AG09309 (cell line): ENCODE measurements at regions not wholly inside any gene's neighbourhood (a gene's known extent, or its start where the extent isn't known, plus 50 kb on each side); places are given as distances from the start of the nearest gene placed in this dataset.
A peak's percentile ranks its signal among the peaks of the same experiment; 100 is the strongest.
"Not testable (repeated sequence)": the region's sequence is repeated elsewhere in the genome, so short reads cannot be mapped to it uniquely, and the experiment has no call there.

ENCODE experiments used
- DNase-seq: peaks from one replicate; pipeline ENCODE4 v3.0.0-alpha.2; 2010; ENCODE audit warnings: low read depth
- H3K4me3 ChIP-seq: 2 replicates; pipeline ENCODE4 v1.5.1; 2011; ENCODE audit warnings: mild to moderate bottlenecking, low read depth, low read length, moderate library complexity; ENCODE audit not compliant: control insufficient read depth
- TF ChIP-seq, protein P1 (sequence below): IDR thresholded peaks from 2 replicates; pipeline ENCODE4 v1.5.1; 2011; ENCODE audit warnings: mild to moderate bottlenecking, low read depth, low read length, inconsistent platforms; ENCODE audit not compliant: insufficient read depth, control insufficient read depth; ENCODE audit errors: missing control alignments

GRCh38 chr4:33837043-33837838, 2407.1 kb downstream of the ARAP2 start:
- H3K4me3 ChIP-seq: no peak overlapping the region
- TF ChIP-seq, protein P1, sequence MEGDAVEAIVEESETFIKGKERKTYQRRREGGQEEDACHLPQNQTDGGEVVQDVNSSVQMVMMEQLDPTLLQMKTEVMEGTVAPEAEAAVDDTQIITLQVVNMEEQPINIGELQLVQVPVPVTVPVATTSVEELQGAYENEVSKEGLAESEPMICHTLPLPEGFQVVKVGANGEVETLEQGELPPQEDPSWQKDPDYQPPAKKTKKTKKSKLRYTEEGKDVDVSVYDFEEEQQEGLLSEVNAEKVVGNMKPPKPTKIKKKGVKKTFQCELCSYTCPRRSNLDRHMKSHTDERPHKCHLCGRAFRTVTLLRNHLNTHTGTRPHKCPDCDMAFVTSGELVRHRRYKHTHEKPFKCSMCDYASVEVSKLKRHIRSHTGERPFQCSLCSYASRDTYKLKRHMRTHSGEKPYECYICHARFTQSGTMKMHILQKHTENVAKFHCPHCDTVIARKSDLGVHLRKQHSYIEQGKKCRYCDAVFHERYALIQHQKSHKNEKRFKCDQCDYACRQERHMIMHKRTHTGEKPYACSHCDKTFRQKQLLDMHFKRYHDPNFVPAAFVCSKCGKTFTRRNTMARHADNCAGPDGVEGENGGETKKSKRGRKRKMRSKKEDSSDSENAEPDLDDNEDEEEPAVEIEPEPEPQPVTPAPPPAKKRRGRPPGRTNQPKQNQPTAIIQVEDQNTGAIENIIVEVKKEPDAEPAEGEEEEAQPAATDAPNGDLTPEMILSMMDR: no peak
- peak; percentile 23 for DNase-seq

- no peak for DNase-seq
- TF ChIP-seq, protein P1: no peak
- H3K4me3 ChIP-seq: no peak overlapping the region
Measured at GRCh38 chr4:33841120-33841519, 2403.2 kb downstream of the ARAP2 start.

DNA sequence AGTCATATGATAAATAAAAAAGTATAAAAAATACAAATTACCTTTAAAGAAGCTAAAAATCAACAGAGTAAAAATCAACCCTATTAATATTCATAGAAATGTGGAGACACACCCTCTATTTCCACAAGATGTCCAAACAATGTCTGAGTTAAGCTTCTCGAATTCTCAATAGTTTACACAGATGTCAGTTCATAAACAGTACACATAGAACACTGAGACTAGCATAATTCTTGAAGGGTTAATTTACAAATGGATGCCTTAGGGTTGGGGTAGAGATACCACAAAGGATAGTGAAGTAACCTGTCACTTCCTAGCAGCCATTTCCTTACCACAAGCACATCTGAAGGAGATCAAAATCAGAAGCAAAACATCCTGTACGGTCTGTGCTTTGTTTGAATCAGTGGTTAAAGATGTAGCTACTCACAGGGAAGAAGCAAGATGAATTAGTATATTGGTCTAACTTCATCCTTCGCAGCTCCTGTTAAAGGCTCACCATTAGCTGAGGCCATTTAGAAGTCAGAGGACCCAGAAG, 2393.9 kb downstream of the ARAP2 start:
- DNase-seq: no peak
- TF ChIP-seq, protein P1: no peak
- no peak overlapping the region for H3K4me3 ChIP-seq

DNA sequence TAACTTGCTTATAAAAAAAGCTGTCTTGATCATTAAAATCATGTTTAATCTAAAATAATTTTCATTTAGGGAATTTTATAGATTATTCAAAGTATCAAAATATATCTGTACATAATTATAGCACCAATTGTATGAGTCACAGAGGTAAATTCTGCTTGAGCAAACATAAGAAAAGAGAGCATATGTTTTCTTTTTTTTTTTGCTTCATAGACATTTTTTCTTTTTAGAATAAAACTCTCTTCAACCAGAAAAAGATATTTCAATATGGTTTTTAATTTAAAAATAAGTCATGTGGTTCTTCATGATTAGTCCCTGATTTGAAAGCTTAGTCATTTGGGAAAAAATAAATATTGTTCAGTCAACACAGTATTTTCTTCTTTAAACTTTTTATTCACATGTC, 2390.6 kb downstream of the ARAP2 start:
- DNase-seq, H3K4me3 ChIP-seq: not testable (repeated sequence)

GRCh38 chr4:33864290-33864859, 2379.9 kb downstream of the ARAP2 start:
- H3K4me3 ChIP-seq: no peak overlapping the region
- TF ChIP-seq, protein P1: no peak
- no peak for DNase-seq

DNA sequence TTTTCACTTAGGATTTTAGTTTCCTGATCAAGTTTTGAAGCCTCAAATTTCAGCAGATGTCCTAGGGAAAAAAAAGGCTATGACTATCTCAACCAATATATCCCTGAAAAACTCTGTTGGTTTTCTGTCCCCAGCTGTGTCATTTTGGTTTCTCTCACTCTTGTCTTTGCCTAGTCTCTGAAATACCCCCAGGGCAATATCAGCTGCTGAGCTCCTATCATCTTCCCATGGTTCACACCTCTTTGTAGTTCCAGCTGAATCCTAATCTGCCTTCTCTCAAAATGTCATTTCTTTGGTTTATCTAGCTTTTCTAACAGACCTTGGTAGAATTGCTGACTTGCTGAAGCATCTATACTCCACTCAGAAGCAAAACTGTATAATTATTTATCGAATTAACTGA, 2370.5 kb downstream of the ARAP2 start:
- TF ChIP-seq, protein P1: no peak
- no peak for DNase-seq
- no peak overlapping the region for H3K4me3 ChIP-seq

GRCh38 chr4:33878710-33879109, 2365.6 kb downstream of the ARAP2 start:
- no peak overlapping the region for H3K4me3 ChIP-seq
- DNase-seq: no peak
- TF ChIP-seq, protein P1: no peak
